Sigmoid colon (tissue), 6 donors: ENCODE measurements at regions not wholly inside any gene's neighbourhood (a gene's known extent, or its start where the extent isn't known, plus 50 kb on each side); places are given as distances from the start of the nearest gene placed in this dataset.
"Not testable (repeated sequence)": the region's sequence is repeated elsewhere in the genome, so short reads cannot be mapped to it uniquely, and the experiment has no call there.

Experiments used
- DNase-seq: peaks from one replicate; pipeline ENCODE4 v3.0.0-alpha.2; 2019
- H3K27ac ChIP-seq, 4 donors: fragments of 200-600 bp; sonication (generic); one replicate each; pipeline ENCODE4 v1.5.1; 2016 to 2019; ENCODE audit warnings: mild to moderate bottlenecking in 1 of 4
- H3K27me3 ChIP-seq, 3 donors: fragments of 200-600 bp; sonication (generic); one replicate each; pipeline ENCODE4 v1.5.1; 2019; ENCODE audit warnings: mild to moderate bottlenecking in 1 of 3
- H3K36me3 ChIP-seq, 4 donors: fragments of 200-600 bp; sonication (generic); one replicate each; pipeline ENCODE4 v1.5.1; 2016 to 2019
- H3K4me1 ChIP-seq, 4 donors: fragments of 200-600 bp; sonication (generic); one replicate each; pipeline ENCODE4 v1.5.1; 2017 to 2019
- H3K4me3 ChIP-seq, 4 donors: fragments of 200-600 bp; sonication (generic); one replicate each; pipeline ENCODE4 v1.5.1; 2017 to 2019; ENCODE audit warnings: mild to moderate bottlenecking in 2 of 4, moderate library complexity in 1 of 4
- H3K9me3 ChIP-seq, 4 donors: fragments of 200-600 bp in 3 of 4; sonication (generic) in 3 of 4; one replicate each; pipeline versions ENCODE4 v1.5.1 to v1.6.1; 2013 to 2019
- EP300 ChIP-seq, 4 donors: sonication (generic); formaldehyde crosslinking; IDR thresholded peaks; one replicate each; pipeline ENCODE4 v1.6.1; 2017; ENCODE audit warnings: antibody characterized with exemption in 4 of 4
- POLR2A ChIP-seq, 2 donors: fragments of 450-650 bp; IDR thresholded peaks; one replicate each; pipeline ENCODE4 v1.6.1; 2016; ENCODE audit warnings: antibody characterized with exemption in 2 of 2, mild to moderate bottlenecking in 2 of 2, moderate library complexity in 2 of 2
- POLR2AphosphoS5 ChIP-seq, 4 donors: sonication (generic); formaldehyde crosslinking; IDR thresholded peaks; one replicate each; pipeline ENCODE4 v1.6.1; 2017; ENCODE audit warnings: antibody characterized with exemption in 4 of 4
- WGBS, 2 donors: extraction: QIAGEN DNeasy Blood & Tissue Kit; methylation state at CpG; one replicate each; pipeline ENCODE4 v1.1.7; 2013; 5-methylcytosine and 5-hydroxymethylcytosine counted together
- intact Hi-C: fragments of 100-400 bp; cut with DNase I; formaldehyde crosslinking; loops from one replicate; pipeline ENCODE4 v1.15.1; 2023
- TF ChIP-seq, protein P1 (sequence below), 4 experiments: fragments of 450-650 bp in 3 of 4; fragments of 200-600 bp in 1 of 4; IDR thresholded peaks; one replicate each; pipeline ENCODE4 v1.5.1; 2016 to 2019; ENCODE audit warnings: antibody characterized with exemption in 4 of 4, mild to moderate bottlenecking in 3 of 4, moderate library complexity in 2 of 4
- donor health status: healthy with polysubstance abuse.
- donor health status: healthy.

DNA sequence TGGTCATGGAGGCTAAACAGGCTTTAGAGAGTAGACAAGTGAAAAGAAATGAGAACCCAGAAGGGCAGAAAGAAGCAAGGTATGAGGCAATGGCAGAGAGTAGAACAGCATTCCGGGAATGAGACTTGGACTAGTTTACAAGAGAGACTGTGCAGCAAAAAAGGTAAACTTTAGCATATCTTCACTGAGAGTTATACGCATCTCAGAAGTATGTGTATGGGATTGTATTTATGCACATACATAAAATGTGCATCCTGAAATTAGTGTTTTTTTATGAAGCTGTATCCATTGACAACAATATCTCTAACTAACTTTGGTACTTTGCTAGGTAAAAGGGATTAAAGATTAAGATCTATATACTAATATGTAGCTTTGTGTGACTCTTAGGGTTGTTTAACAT is 753.6 kb downstream of the BCKDHB start:
- 83 to 90% methylated on average over 2 of the region's 2 CpGs for WGBS, 2 donors
- no peak for DNase-seq
- Histone ChIP-seq H3K4me1 (no peaks in the 10 kb centered on the region), H3K36me3 (no peaks in the 10 kb centered on the region), H3K4me3 (no peak overlapping the region), H3K9me3 (peaks cover 0 to 4% (median 2%) of the 10 kb centered on the region in 4 donors), H3K27me3 (no peaks in the 10 kb centered on the region), H3K27ac (no peak overlapping the region)
- intact Hi-C loops = no loop called here
- TF ChIP-seq POLR2A (IDR thresholded peaks at IDR 0.05) (no peak), EP300 (IDR thresholded peaks at IDR 0.05) (no peak), POLR2AphosphoS5 (IDR thresholded peaks at IDR 0.05) (no peak)
- TF ChIP-seq, protein P1, sequence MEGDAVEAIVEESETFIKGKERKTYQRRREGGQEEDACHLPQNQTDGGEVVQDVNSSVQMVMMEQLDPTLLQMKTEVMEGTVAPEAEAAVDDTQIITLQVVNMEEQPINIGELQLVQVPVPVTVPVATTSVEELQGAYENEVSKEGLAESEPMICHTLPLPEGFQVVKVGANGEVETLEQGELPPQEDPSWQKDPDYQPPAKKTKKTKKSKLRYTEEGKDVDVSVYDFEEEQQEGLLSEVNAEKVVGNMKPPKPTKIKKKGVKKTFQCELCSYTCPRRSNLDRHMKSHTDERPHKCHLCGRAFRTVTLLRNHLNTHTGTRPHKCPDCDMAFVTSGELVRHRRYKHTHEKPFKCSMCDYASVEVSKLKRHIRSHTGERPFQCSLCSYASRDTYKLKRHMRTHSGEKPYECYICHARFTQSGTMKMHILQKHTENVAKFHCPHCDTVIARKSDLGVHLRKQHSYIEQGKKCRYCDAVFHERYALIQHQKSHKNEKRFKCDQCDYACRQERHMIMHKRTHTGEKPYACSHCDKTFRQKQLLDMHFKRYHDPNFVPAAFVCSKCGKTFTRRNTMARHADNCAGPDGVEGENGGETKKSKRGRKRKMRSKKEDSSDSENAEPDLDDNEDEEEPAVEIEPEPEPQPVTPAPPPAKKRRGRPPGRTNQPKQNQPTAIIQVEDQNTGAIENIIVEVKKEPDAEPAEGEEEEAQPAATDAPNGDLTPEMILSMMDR (IDR thresholded peaks at IDR 0.05) = no peak

DNA sequence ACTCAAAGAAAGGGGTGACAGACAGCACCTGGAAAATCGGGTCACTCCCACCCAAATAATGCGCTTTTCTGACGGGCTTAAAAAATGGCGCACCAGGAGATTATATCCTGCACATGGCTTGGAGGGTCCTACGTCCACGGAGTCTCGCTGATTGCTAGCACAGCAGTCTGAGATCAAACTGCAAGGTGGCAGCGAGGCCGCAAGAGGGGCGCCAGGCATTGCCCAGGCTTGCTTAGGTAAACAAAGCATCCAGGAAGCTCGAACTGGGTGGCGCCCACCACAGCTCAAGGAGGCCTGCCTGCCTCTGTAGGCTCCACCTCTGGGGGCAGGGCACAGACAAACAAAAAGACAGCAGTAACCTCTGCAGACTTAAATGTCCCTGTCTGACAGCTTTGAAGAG is 741.5 kb downstream of the BCKDHB start:
- H3K27me3 ChIP-seq, H3K27ac ChIP-seq, H3K4me1 ChIP-seq, H3K36me3 ChIP-seq, DNase-seq, H3K9me3 ChIP-seq, H3K4me3 ChIP-seq, intact Hi-C loops: not testable (repeated sequence)
- 95 to 96% methylated on average over 12 of the region's 12 CpGs for WGBS, 2 donors

DNA sequence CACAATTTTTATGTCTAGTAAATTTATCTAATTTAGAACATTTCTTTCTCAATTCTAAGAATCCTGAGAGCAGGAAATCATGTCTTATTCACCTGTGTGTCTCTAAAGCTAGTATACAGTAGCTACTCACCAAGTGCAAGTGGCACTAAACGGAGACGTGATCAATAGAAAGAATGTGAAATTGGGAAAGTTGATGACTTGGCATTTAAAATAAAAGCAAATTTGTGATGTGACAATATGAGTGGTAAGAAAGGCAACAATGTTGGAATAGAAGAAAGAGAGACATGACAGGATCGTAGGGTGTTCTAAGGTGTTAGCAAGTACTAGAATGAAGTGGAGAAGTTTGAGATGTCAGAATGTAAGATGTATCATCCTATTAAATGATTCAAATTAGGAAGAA is 725.9 kb downstream of the BCKDHB start:
- TF ChIP-seq POLR2A (IDR thresholded peaks at IDR 0.05) (no peak), EP300 (IDR thresholded peaks at IDR 0.05) (no peak), POLR2AphosphoS5 (IDR thresholded peaks at IDR 0.05) (no peak)
- TF ChIP-seq, protein P1 (IDR thresholded peaks at IDR 0.05) = no peak
- intact Hi-C loops = no loop called here

DNA sequence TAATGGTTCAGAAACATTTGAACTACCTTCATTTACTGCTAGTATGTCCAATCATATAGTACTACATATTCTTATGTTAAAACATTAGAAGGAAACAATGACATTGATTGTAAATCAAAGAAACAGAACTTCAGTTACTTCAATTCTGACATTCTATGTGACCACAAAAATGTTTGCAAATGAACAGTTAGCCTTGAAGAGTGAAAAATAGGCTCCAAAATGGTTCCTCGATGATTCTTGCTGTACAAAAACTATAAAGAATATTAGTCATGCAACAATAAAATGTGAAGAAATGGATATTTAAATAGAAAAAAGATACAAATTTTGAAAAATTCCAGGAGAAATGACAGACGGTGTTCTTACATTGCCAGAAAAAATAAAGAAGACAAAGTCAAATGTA is 686.9 kb downstream of the BCKDHB start:
- intact Hi-C loops = no loop called here
- 89 to 90% methylated on average over 2 of the region's 2 CpGs for WGBS, 2 donors
- no peak for DNase-seq

More for the DNA sequence above, 725.9 kb downstream of the BCKDHB start:
- Histone ChIP-seq H3K9me3 (no peaks in the 10 kb centered on the region), H3K27ac (no peak overlapping the region), H3K36me3 (no peaks in the 10 kb centered on the region), H3K4me1 (no peaks in the 10 kb centered on the region), H3K27me3 (no peaks in the 10 kb centered on the region), H3K4me3 (no peak overlapping the region)
- 92 to 94% methylated on average over 3 of the region's 3 CpGs for WGBS, 2 donors
- no peak for DNase-seq

DNA sequence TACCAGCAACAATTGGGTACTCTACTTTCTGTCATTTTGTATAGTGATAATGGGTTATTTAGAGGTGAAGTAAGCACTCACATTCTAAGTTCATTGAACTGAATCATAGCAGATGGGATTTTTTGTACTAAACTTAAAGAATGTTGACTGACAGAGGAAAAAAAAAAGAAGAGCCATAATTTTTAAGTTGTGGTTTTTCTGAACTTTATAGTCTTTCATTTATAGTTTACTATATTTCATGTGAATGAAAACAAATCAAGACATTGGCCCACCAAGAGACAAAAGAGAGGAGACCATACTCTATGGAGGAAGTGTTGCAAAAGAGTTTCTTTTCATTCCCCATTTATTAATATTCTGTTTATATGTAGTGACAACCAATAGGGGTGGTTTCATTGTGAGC is 685.7 kb downstream of the BCKDHB start:
- Histone ChIP-seq H3K27ac (no peak overlapping the region), H3K9me3 (no peaks in the 10 kb centered on the region), H3K4me3 (no peak overlapping the region), H3K4me1 (peaks cover 0 to 16% (median 7%) of the 10 kb centered on the region in 4 donors), H3K27me3 (no peaks in the 10 kb centered on the region), H3K36me3 (no peaks in the 10 kb centered on the region)
- no peak for DNase-seq
- intact Hi-C loops = no loop called here
- no peak for TF ChIP-seq EP300 (IDR thresholded peaks at IDR 0.05)
- TF ChIP-seq, protein P1 (IDR thresholded peaks at IDR 0.05) = no peak
- TF ChIP-seq POLR2A (IDR thresholded peaks at IDR 0.05) = no peak
- TF ChIP-seq POLR2AphosphoS5 (IDR thresholded peaks at IDR 0.05) = no peak

More for the DNA sequence above, 686.9 kb downstream of the BCKDHB start:
- Histone ChIP-seq H3K4me3 (no peak overlapping the region), H3K27ac (no peak overlapping the region), H3K9me3 (no peaks in the 10 kb centered on the region), H3K4me1 (peaks cover 0 to 13% (median 7%) of the 10 kb centered on the region in 4 donors), H3K36me3 (no peaks in the 10 kb centered on the region), H3K27me3 (no peaks in the 10 kb centered on the region)
- no peak for TF ChIP-seq POLR2AphosphoS5 (IDR thresholded peaks at IDR 0.05)
- TF ChIP-seq EP300 (IDR thresholded peaks at IDR 0.05) = no peak
- TF ChIP-seq, protein P1 (IDR thresholded peaks at IDR 0.05) = no peak
- no peak for TF ChIP-seq POLR2A (IDR thresholded peaks at IDR 0.05)
